Endodermal cell (in vitro differentiated cells): ENCODE measurements at regions not wholly inside any gene's neighbourhood (a gene's known extent, or its start where the extent isn't known, plus 50 kb on each side); places are given as distances from the start of the nearest gene placed in this dataset.
"Not testable (repeated sequence)": the region's sequence is repeated elsewhere in the genome, so short reads cannot be mapped to it uniquely, and the experiment has no call there.

Experiments
- DNase-seq: peaks from one replicate; pipeline ENCODE4 v3.0.0-alpha.2; 2017
- H3K27ac ChIP-seq: 2 replicates; pipeline ENCODE4 v1.5.1; 2013; ENCODE audit warnings: mild to moderate bottlenecking, low read depth, low read length, moderate library complexity
- H3K27me3 ChIP-seq: 2 replicates; pipeline ENCODE4 v1.6.1; 2013; ENCODE audit warnings: mild to moderate bottlenecking, low read length, moderate library complexity; ENCODE audit not compliant: insufficient read depth, control insufficient read depth, poor library complexity, severe bottlenecking
- H3K36me3 ChIP-seq: 2 replicates; pipeline ENCODE4 v1.7.0; 2013; ENCODE audit warnings: mild to moderate bottlenecking, low read length, moderate library complexity; ENCODE audit not compliant: control insufficient read depth, insufficient read depth
- H3K4me1 ChIP-seq: one replicate; pipeline ENCODE4 v1.7.0; 2013; ENCODE audit warnings: low read length; ENCODE audit not compliant: control insufficient read depth, insufficient read depth
- H3K4me3 ChIP-seq: 2 replicates; pipeline ENCODE4 v1.5.1; 2013; ENCODE audit warnings: mild to moderate bottlenecking, low read length, moderate library complexity
- H3K9ac ChIP-seq: 2 replicates; pipeline ENCODE4 v1.6.1; 2013; ENCODE audit warnings: mild to moderate bottlenecking, low read length, moderate library complexity; ENCODE audit not compliant: poor library complexity, severe bottlenecking; ENCODE audit errors: extremely low read depth
- H3K9me3 ChIP-seq: 2 replicates; pipeline ENCODE4 v1.6.1; 2013; ENCODE audit warnings: mild to moderate bottlenecking, low read length, moderate library complexity; ENCODE audit not compliant: control insufficient read depth
- H3K27ac Mint-ChIP-seq: 2 replicates; pipeline ENCODE4 v1.8.0; 2020; ENCODE audit warnings: mixed read lengths
- H3K27me3 Mint-ChIP-seq: 2 replicates; pipeline ENCODE4 v1.8.0; 2021; ENCODE audit warnings: mild to moderate bottlenecking, mixed read lengths; ENCODE audit not compliant: insufficient read depth
- H3K36me3 Mint-ChIP-seq: 2 replicates; pipeline ENCODE4 v1.8.0; 2020; ENCODE audit warnings: low read depth, mixed read lengths
- H3K4me1 Mint-ChIP-seq: 2 replicates; pipeline ENCODE4 v1.8.0; 2020; ENCODE audit warnings: mixed read lengths
- H3K4me3 Mint-ChIP-seq: 2 replicates; pipeline ENCODE4 v1.8.0; 2020; ENCODE audit warnings: mild to moderate bottlenecking, moderate library complexity, mixed read lengths
- H3K9me3 Mint-ChIP-seq: 2 replicates; pipeline ENCODE4 v1.8.0; 2020; ENCODE audit warnings: mild to moderate bottlenecking, mixed read lengths
- CTCF ChIP-seq: fragments of 200-600 bp; sonication (generic); conservative IDR thresholded peaks from 2 replicates; pipeline ENCODE4 v1.5.0; 2021; ENCODE audit warnings: antibody characterized with exemption, mild to moderate bottlenecking
- WGBS, 2 experiments: methylation state at CpG; one replicate each; pipeline versions ENCODE4 v1.1.5 to v1.1.7; 2013; ENCODE audit warnings: missing lambda C conversion rate in 2 of 2, mixed read lengths in 1 of 2; ENCODE audit not compliant: insufficient coverage in 1 of 2, insufficient read length in 1 of 2; 5-methylcytosine and 5-hydroxymethylcytosine counted together

DNA sequence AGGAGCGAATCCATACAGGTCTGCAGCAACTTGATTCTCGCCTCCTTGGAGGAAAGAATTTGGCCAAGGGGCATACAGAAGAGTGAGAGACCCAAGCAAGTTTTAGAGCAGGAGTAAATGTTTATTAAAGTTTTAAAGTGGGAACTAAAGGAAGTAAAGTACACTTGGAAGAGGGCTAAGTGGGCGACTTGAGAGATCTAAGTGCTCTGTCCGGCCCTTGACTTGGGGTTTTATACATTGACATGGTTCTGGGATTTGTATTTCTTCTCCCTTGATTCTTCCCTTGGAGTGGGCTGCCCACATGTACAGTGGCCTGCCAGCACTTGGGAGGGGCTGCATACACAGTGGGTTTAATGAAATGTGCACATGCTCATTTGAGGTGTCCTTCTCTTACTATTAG, 421.2 kb downstream of the TMEM121 start:
- H3K4me3 ChIP-seq = no peak overlapping the region
- no peak overlapping the region for H3K27ac Mint-ChIP-seq
- WGBS, 2 experiments = 73 to 81% methylated on average over 2 to 4 of the region's 4 CpGs
- no peak overlapping the region for H3K9ac ChIP-seq
- TF ChIP-seq CTCF = no peak
- H3K36me3 Mint-ChIP-seq = no peaks in the 10 kb centered on the region
- no peak for DNase-seq
- no peaks in the 10 kb centered on the region for H3K36me3 ChIP-seq
- H3K27me3 ChIP-seq = no peaks in the 10 kb centered on the region
- H3K27ac ChIP-seq = no peak overlapping the region
- no peak overlapping the region for H3K4me3 Mint-ChIP-seq
- H3K9me3 Mint-ChIP-seq = peaks cover 91% of the 10 kb centered on the region
- no peaks in the 10 kb centered on the region for H3K27me3 Mint-ChIP-seq
- H3K4me1 Mint-ChIP-seq = no peaks in the 10 kb centered on the region
- peaks cover 26% of the 10 kb centered on the region for H3K9me3 ChIP-seq
- no peaks in the 10 kb centered on the region for H3K4me1 ChIP-seq

DNA sequence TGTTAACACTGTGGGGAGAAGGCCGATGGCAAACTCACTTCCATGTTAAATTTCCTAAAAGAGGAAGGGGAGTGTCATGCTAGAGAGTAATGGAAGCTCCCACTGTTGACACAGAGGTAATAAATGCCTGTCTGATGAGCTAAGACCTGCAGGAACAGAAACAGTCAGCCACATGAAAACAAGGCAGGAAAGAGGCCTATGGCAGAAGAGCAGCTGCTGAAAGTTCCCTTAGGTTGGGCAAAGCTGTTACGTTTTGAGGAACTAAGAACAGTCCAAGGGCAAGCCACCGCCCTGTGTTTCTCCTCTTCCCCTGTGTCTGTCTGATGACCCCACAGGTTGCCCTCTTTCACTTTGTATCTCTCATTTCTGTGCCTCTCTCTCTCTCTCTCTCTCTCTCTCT, 422.6 kb downstream of the TMEM121 start:
- H3K9me3 ChIP-seq = peaks cover 25% of the 10 kb centered on the region
- H3K36me3 Mint-ChIP-seq, H3K27ac Mint-ChIP-seq, H3K4me1 Mint-ChIP-seq, H3K27me3 Mint-ChIP-seq, H3K4me1 ChIP-seq, H3K36me3 ChIP-seq, H3K4me3 ChIP-seq, H3K27ac ChIP-seq, H3K9ac ChIP-seq, DNase-seq, H3K4me3 Mint-ChIP-seq, H3K27me3 ChIP-seq: not testable (repeated sequence)
- WGBS, 2 experiments = 58% methylated on average over 3 of the region's 3 CpGs; no CpG with 5 or more reads in 1 of the 2 experiments
- peaks cover 91% of the 10 kb centered on the region for H3K9me3 Mint-ChIP-seq

- not testable (repeated sequence) for H3K27me3 Mint-ChIP-seq, H3K27ac Mint-ChIP-seq, H3K9ac ChIP-seq, H3K36me3 ChIP-seq, H3K4me1 ChIP-seq, DNase-seq, H3K4me3 Mint-ChIP-seq, H3K36me3 Mint-ChIP-seq, H3K4me1 Mint-ChIP-seq, H3K27me3 ChIP-seq, H3K4me3 ChIP-seq, H3K27ac ChIP-seq
- peaks cover 33% of the 10 kb centered on the region for H3K9me3 ChIP-seq
- 65 to 72% methylated on average over 3 to 6 of the region's 6 CpGs for WGBS, 2 experiments
- peaks cover 91% of the 10 kb centered on the region for H3K9me3 Mint-ChIP-seq
Measured at GRCh38 chr14:105950364-105950892, 424.0 kb downstream of the TMEM121 start.

GRCh38 chr14:105951399-105951798, 425.0 kb downstream of the TMEM121 start:
- Mint-ChIP-seq H3K36me3 (no peaks in the 10 kb centered on the region), H3K4me3 (no peak overlapping the region), H3K27ac (no peak overlapping the region), H3K27me3 (no peaks in the 10 kb centered on the region), H3K9me3 (peaks cover 89% of the 10 kb centered on the region), H3K4me1 (no peaks in the 10 kb centered on the region)
- 66 to 83% methylated on average over 1 to 5 of the region's 5 CpGs for WGBS, 2 experiments
- Histone ChIP-seq H3K27me3 (no peaks in the 10 kb centered on the region), H3K4me1 (no peaks in the 10 kb centered on the region), H3K36me3 (no peaks in the 10 kb centered on the region), H3K9me3 (peaks cover 36% of the 10 kb centered on the region), H3K27ac (no peak overlapping the region), H3K4me3 (no peak overlapping the region), H3K9ac (no peak overlapping the region)
- no peak for TF ChIP-seq CTCF
- no peak for DNase-seq
